PC-9 (cell line): ENCODE measurements at regions not wholly inside any gene's neighbourhood (a gene's known extent, or its start where the extent isn't known, plus 50 kb on each side); places are given as distances from the start of the nearest gene placed in this dataset.

Experiments
- BruUV-seq: library from RNA; stranded (reverse); fragments of 400-500 nt; replicated peaks from 2 replicates; lab custom pipeline; 2021; lab: Mats Ljungman, UMichigan
- CTCF ChIA-PET: fragments of 300-600 bp; sonication (Branson Sonifier 250); formaldehyde crosslinking; loops from one replicate; lab custom pipeline; 2022; ENCODE audit warnings: antibody characterized with exemption; lab: Charles Lee
- POLR2A ChIA-PET: fragments of 300-600 bp; sonication (Branson Sonifier 250); formaldehyde crosslinking; loops from one replicate; lab custom pipeline; 2022; ENCODE audit warnings: antibody characterized with exemption; ENCODE audit not compliant: unreplicated experiment; lab: Charles Lee
- DNase-seq, 2 experiments: peaks; one replicate each; pipeline versions ENCODE4 v3.0.0 to v3.0.0-alpha.2; 2015 to 2022; ENCODE audit warnings: mixed read lengths in 1 of 2
- H2AFZ ChIP-seq: fragments of 200-600 bp; sonication (generic); 2 replicates; pipeline ENCODE4 v1.8.1; 2017; ENCODE audit warnings: antibody characterized with exemption
- H3F3A ChIP-seq: fragments of 200-600 bp; sonication (generic); 2 replicates; pipeline ENCODE4 v1.8.1; 2017; ENCODE audit warnings: antibody characterized with exemption, mild to moderate bottlenecking, low read depth; ENCODE audit not compliant: insufficient read depth
- H3K27ac ChIP-seq: fragments of 200-600 bp; sonication (generic); 2 replicates; pipeline ENCODE4 v1.6.1; 2016; ENCODE audit warnings: mixed run types
- H3K27me3 ChIP-seq: fragments of 200-600 bp; sonication (generic); 2 replicates; pipeline ENCODE4 v1.6.1; 2016; ENCODE audit warnings: low read depth, mixed run types; ENCODE audit not compliant: insufficient read depth
- H3K36me3 ChIP-seq: fragments of 200-600 bp; sonication (generic); 2 replicates; pipeline ENCODE4 v1.6.1; 2016; ENCODE audit warnings: low read depth, mixed run types
- H3K4me1 ChIP-seq: fragments of 200-600 bp; sonication (generic); replicated peaks from 2 replicates; pipeline ENCODE4 v1.6.1; 2016; ENCODE audit warnings: mixed run types; ENCODE audit not compliant: insufficient read depth
- H3K4me2 ChIP-seq: fragments of 200-600 bp; sonication (generic); 2 replicates; pipeline ENCODE4 v1.6.1; 2017; ENCODE audit warnings: mixed run types
- H3K4me3 ChIP-seq: fragments of 200-600 bp; sonication (generic); 2 replicates; pipeline ENCODE4 v1.6.1; 2016; ENCODE audit warnings: mixed run types
- H3K79me2 ChIP-seq: fragments of 200-600 bp; sonication (generic); 2 replicates; pipeline ENCODE4 v1.6.1; 2017; ENCODE audit warnings: low read depth, mixed run types
- H3K9me2 ChIP-seq: fragments of 200-600 bp; sonication (generic); 2 replicates; pipeline ENCODE4 v1.8.1; 2017; ENCODE audit warnings: mild to moderate bottlenecking; ENCODE audit not compliant: insufficient read depth
- H3K9me3 ChIP-seq: fragments of 200-600 bp; sonication (generic); 2 replicates; pipeline ENCODE4 v1.8.1; 2016; ENCODE audit warnings: low read depth; ENCODE audit not compliant: insufficient read depth
- H4K20me1 ChIP-seq: fragments of 200-600 bp; sonication (generic); 2 replicates; pipeline ENCODE4 v1.8.1; 2017; ENCODE audit not compliant: insufficient read depth
- EZH2 ChIP-seq: fragments of 200-600 bp; sonication (generic); IDR thresholded peaks from 2 replicates; pipeline ENCODE4 v1.8.0; 2017; ENCODE audit warnings: antibody characterized with exemption, low read depth
- intact Hi-C: fragments of 100-400 bp; cut with micrococcal nuclease; formaldehyde crosslinking; loops from one replicate; pipeline ENCODE4 v1.10.0; 2022; ENCODE audit not compliant: unreplicated experiment
- TF ChIP-seq, protein P1 (sequence below): fragments of 200-600 bp; sonication (generic); conservative IDR thresholded peaks from 2 replicates; pipeline ENCODE4 v1.6.1; 2017; ENCODE audit warnings: mixed run types, antibody characterized with exemption, mild to moderate bottlenecking, moderate library complexity

DNA sequence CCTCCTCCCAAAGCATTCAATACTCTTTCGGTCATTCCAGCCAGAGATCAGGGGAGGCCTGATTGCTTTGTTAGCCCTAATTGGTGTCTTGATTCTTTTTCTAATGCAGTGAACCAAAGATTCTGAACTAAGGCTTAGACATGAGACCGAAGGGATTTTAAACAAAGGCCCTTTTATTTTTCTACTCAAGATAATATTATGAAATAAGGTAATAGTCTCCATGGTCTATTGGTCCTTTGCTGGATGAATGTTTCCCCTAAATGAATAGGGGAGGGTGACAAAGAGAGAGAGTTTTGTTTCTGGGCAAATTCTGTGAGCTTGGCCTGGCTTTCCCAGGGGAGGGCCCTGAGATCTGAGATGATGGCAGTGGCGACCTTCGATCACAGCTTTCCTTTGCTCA, 449.1 kb downstream of the TYW1 start:
- Histone ChIP-seq H3K4me2 (no peak overlapping the region), H3K27ac (no peak overlapping the region), H2AFZ (no peak overlapping the region), H3K4me1 (no peaks in the 10 kb centered on the region), H3K9me2 (no peaks in the 10 kb centered on the region), H3K9me3 (no peaks in the 10 kb centered on the region), H3K27me3 (no peaks in the 10 kb centered on the region; the same call in none of the 2 replicates), H4K20me1 (no peaks in the 10 kb centered on the region), H3F3A (no peaks in the 10 kb centered on the region), H3K36me3 (no peaks in the 10 kb centered on the region), H3K4me3 (no peak overlapping the region), H3K79me2 (no peaks in the 10 kb centered on the region)
- ChIA-PET CTCF (no interaction called here), POLR2A (no interaction called here)
- no TSS peak for BruUV-seq
- intact Hi-C loops = no loop called here
- no peak for DNase-seq
- TF ChIP-seq EZH2 = no peak
- TF ChIP-seq, protein P1, sequence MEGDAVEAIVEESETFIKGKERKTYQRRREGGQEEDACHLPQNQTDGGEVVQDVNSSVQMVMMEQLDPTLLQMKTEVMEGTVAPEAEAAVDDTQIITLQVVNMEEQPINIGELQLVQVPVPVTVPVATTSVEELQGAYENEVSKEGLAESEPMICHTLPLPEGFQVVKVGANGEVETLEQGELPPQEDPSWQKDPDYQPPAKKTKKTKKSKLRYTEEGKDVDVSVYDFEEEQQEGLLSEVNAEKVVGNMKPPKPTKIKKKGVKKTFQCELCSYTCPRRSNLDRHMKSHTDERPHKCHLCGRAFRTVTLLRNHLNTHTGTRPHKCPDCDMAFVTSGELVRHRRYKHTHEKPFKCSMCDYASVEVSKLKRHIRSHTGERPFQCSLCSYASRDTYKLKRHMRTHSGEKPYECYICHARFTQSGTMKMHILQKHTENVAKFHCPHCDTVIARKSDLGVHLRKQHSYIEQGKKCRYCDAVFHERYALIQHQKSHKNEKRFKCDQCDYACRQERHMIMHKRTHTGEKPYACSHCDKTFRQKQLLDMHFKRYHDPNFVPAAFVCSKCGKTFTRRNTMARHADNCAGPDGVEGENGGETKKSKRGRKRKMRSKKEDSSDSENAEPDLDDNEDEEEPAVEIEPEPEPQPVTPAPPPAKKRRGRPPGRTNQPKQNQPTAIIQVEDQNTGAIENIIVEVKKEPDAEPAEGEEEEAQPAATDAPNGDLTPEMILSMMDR = no peak

DNA sequence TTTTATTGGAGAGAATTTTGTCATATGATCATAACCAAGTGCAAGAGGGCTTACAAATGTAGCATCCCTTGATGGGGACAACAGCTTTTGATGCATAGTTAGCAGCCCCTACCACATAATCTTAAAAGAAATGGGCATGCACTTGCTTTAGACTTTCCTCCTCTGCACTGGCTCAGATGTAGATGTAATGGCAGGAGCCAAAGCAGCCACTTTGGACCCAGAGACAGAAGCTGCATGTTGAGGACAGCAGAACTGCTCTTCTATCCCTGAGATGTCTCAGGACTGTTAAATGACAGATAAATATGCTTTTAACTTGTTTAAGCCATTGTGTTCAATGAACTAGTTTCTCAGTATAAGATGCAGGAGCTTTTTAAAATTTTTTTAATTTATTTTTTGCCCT, 450.7 kb downstream of the TYW1 start:
- no peaks in the 10 kb centered on the region for H3K4me1 ChIP-seq
- DNase-seq = no peak
- no peaks in the 10 kb centered on the region for H3K36me3 ChIP-seq
- POLR2A ChIA-PET = no interaction called here
- no peak overlapping the region for H3K27ac ChIP-seq
- H2AFZ ChIP-seq = no peak overlapping the region
- no peaks in the 10 kb centered on the region for H3K79me2 ChIP-seq
- no peaks in the 10 kb centered on the region for H3F3A ChIP-seq
- H3K9me2 ChIP-seq = no peaks in the 10 kb centered on the region
- CTCF ChIA-PET = no interaction called here
- H4K20me1 ChIP-seq = no peaks in the 10 kb centered on the region
- BruUV-seq = no TSS peak
- no peak overlapping the region for H3K4me2 ChIP-seq
- intact Hi-C loops = no loop called here
- H3K27me3 ChIP-seq = no peaks in the 10 kb centered on the region; the same call in 1 of the 2 replicates
- H3K9me3 ChIP-seq = no peaks in the 10 kb centered on the region
- TF ChIP-seq, protein P1 = no peak
- TF ChIP-seq EZH2 = no peak
- H3K4me3 ChIP-seq = no peak overlapping the region

DNA sequence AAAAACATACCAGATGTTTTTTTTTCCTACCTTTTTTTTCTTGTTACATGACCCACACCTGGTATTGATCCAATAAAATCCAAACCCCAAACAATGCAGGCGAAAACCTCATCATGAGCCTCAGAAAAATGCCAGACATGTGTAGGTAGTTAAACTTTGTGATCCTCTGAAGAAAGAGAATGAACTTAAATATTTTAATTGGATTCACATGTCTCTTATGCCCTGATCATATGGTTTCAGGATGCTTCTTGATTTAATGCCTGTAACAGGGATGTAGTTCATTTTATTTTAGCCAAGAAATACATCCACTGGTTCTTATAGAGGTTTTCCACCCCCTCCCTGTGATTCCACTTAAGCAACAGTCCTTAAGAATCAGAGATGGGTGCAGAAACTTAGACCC, 451.6 kb downstream of the TYW1 start:
- no peaks in the 10 kb centered on the region for H3K9me2 ChIP-seq
- TF ChIP-seq, protein P1 = no peak
- no peak for TF ChIP-seq EZH2
- intact Hi-C loops = no loop called here
- no peaks in the 10 kb centered on the region for H3K9me3 ChIP-seq
- H3F3A ChIP-seq = no peaks in the 10 kb centered on the region; the same call in 1 of the 2 replicates
- H3K4me1 ChIP-seq = no peaks in the 10 kb centered on the region
- no peak for DNase-seq
- CTCF ChIA-PET = no interaction called here
- no peaks in the 10 kb centered on the region for H3K36me3 ChIP-seq
- POLR2A ChIA-PET = no interaction called here
- H2AFZ ChIP-seq = no peak overlapping the region
- H3K79me2 ChIP-seq = no peaks in the 10 kb centered on the region
- no peaks in the 10 kb centered on the region for H4K20me1 ChIP-seq
- no peak overlapping the region for H3K27ac ChIP-seq
- BruUV-seq = no TSS peak
- H3K4me2 ChIP-seq = no peak overlapping the region
- no peaks in the 10 kb centered on the region; the same call in 1 of the 2 replicates for H3K27me3 ChIP-seq
- H3K4me3 ChIP-seq = no peak overlapping the region
